K562 (cell line): ENCODE measurements at regions not wholly inside any gene's neighbourhood (a gene's known extent, or its start where the extent isn't known, plus 50 kb on each side); places are given as distances from the start of the nearest gene placed in this dataset.

Experiments
- CBX5 ChIP-seq: IDR thresholded peaks from 2 replicates; pipeline ENCODE4 v1.6.1; 2014; ENCODE audit warnings: low read depth, borderline replicate concordance
- CEBPG ChIP-seq, 3 experiments: fragments of 200-800 bp in 1 of 3; sonication (Bioruptor generic) in 1 of 3; sonication (generic) in 1 of 3; formaldehyde crosslinking in 1 of 3; IDR thresholded peaks in 2 of 3; conservative IDR thresholded peaks in 1 of 3; 2 replicates each; pipeline versions ENCODE4 v1.6.1 to v1.8.0; 2016 to 2022; ENCODE audit warnings: missing compliant biosample characterization in 2 of 3, missing genetic modification characterization in 2 of 3, mild to moderate bottlenecking in 1 of 3, missing genetic modification reagents in 1 of 3
- CTCF ChIP-seq, 3 experiments: IDR thresholded peaks in 2 of 3; conservative IDR thresholded peaks in 1 of 3; 2 replicates each; pipeline ENCODE4 v1.5.1; 2011 to 2012; ENCODE audit warnings: low read length in 3 of 3, mild to moderate bottlenecking in 3 of 3, control low read depth in 2 of 3, improper control_type of control experiment in 1 of 3, inconsistent platforms in 1 of 3, low read depth in 1 of 3, mixed read lengths in 1 of 3, moderate library complexity in 1 of 3; ENCODE audit not compliant: insufficient read depth in 2 of 3
- MNT ChIP-seq, 2 experiments: fragments of 450-650 bp; conservative IDR thresholded peaks; 2 replicates each; pipeline ENCODE4 v1.6.1; 2017; ENCODE audit warnings: mild to moderate bottlenecking in 2 of 2, moderate library complexity in 2 of 2
- MYNN ChIP-seq, 2 experiments: sonication (generic); formaldehyde crosslinking in 1 of 2; IDR thresholded peaks; 2 replicates each; pipeline versions ENCODE4 v1.5.0 to v1.6.1; 2016 to 2020; ENCODE audit warnings: antibody characterized with exemption in 1 of 2, missing genetic modification reagents in 1 of 2
- NR1H2 ChIP-seq: sonication (generic); formaldehyde crosslinking; IDR thresholded peaks from 2 replicates; pipeline ENCODE4 v1.4.0; 2020; ENCODE audit warnings: mild to moderate bottlenecking, missing genetic modification reagents
- TARDBP ChIP-seq: fragments of 450-650 bp; IDR thresholded peaks from 2 replicates; pipeline ENCODE4 v1.6.1; 2016
- ZNF239 ChIP-seq: fragments of 250-450 bp; sonication (Bioruptor Pico); IDR thresholded peaks from 2 replicates; pipeline ENCODE4 v1.4.0; 2020; ENCODE audit warnings: mild to moderate bottlenecking
- ZNF3 ChIP-seq: fragments of 250-450 bp; sonication (Bioruptor Pico); IDR thresholded peaks from 2 replicates; pipeline ENCODE4 v1.5.0; 2021; ENCODE audit warnings: mild to moderate bottlenecking, moderate library complexity
- TF ChIP-seq, protein P1 (sequence below): sonication (generic); formaldehyde crosslinking; IDR thresholded peaks from 2 replicates; pipeline ENCODE4 v1.5.0; 2020; ENCODE audit warnings: missing genetic modification reagents
- TF ChIP-seq, protein P2 (sequence below): sonication (generic); formaldehyde crosslinking; IDR thresholded peaks from 2 replicates; pipeline ENCODE4 v1.8.0; 2023; ENCODE audit warnings: missing genetic modification reagents, mild to moderate bottlenecking, borderline replicate concordance

- TF ChIP-seq CBX5 (no peak), ZNF3 (CRISPR knock-in tag) (no peak), MYNN (IDR thresholded peaks at IDR 0.05) (no peak), MYNN (CRISPR knock-in tag; IDR thresholded peaks at IDR 0.05) (no peak), NR1H2 (CRISPR knock-in tag) (no peak), MNT (conservative IDR thresholded peaks at IDR 0.05) (no peak), ZNF239 (no peak), CTCF (IDR thresholded peaks at IDR 0.05 in 2 of 3, conservative IDR thresholded peaks at IDR 0.05 in 1 of 3; ENCODE audit: insufficient read depth in 2 of 3, low read depth in 1 of 3, low read length in 3 of 3) (no peak), TARDBP (no peak), CEBPG (CRISPR knock-in tag; IDR thresholded peaks at IDR 0.05) (no peak), CEBPG (tag; conservative IDR thresholded peaks at IDR 0.05 in 1 of 2, IDR thresholded peaks at IDR 0.05 in 1 of 2) (no peak)
- TF ChIP-seq, protein P1, sequence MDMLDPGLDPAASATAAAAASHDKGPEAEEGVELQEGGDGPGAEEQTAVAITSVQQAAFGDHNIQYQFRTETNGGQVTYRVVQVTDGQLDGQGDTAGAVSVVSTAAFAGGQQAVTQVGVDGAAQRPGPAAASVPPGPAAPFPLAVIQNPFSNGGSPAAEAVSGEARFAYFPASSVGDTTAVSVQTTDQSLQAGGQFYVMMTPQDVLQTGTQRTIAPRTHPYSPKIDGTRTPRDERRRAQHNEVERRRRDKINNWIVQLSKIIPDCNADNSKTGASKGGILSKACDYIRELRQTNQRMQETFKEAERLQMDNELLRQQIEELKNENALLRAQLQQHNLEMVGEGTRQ (CRISPR knock-in tag), result no peak
- TF ChIP-seq, protein P2, sequence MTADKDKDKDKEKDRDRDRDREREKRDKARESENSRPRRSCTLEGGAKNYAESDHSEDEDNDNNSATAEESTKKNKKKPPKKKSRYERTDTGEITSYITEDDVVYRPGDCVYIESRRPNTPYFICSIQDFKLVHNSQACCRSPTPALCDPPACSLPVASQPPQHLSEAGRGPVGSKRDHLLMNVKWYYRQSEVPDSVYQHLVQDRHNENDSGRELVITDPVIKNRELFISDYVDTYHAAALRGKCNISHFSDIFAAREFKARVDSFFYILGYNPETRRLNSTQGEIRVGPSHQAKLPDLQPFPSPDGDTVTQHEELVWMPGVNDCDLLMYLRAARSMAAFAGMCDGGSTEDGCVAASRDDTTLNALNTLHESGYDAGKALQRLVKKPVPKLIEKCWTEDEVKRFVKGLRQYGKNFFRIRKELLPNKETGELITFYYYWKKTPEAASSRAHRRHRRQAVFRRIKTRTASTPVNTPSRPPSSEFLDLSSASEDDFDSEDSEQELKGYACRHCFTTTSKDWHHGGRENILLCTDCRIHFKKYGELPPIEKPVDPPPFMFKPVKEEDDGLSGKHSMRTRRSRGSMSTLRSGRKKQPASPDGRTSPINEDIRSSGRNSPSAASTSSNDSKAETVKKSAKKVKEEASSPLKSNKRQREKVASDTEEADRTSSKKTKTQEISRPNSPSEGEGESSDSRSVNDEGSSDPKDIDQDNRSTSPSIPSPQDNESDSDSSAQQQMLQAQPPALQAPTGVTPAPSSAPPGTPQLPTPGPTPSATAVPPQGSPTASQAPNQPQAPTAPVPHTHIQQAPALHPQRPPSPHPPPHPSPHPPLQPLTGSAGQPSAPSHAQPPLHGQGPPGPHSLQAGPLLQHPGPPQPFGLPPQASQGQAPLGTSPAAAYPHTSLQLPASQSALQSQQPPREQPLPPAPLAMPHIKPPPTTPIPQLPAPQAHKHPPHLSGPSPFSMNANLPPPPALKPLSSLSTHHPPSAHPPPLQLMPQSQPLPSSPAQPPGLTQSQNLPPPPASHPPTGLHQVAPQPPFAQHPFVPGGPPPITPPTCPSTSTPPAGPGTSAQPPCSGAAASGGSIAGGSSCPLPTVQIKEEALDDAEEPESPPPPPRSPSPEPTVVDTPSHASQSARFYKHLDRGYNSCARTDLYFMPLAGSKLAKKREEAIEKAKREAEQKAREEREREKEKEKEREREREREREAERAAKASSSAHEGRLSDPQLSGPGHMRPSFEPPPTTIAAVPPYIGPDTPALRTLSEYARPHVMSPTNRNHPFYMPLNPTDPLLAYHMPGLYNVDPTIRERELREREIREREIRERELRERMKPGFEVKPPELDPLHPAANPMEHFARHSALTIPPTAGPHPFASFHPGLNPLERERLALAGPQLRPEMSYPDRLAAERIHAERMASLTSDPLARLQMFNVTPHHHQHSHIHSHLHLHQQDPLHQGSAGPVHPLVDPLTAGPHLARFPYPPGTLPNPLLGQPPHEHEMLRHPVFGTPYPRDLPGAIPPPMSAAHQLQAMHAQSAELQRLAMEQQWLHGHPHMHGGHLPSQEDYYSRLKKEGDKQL, result no peak
Observed at GRCh38 chr7:122942765-122943164, 52.7 kb downstream of the TAS2R16 start.
